Right ventricle myocardium superior (tissue), 1 donor: ENCODE measurements at regions not wholly inside any gene's neighbourhood (a gene's known extent, or its start where the extent isn't known, plus 50 kb on each side); places are given as distances from the start of the nearest gene placed in this dataset.

Experiments used
- ATAC-seq: fragments of 200-7000 bp; cut with Tn5 transposase; one replicate; pipeline ENCODE4 v1.9.1; 2020; ENCODE audit warnings: mild to moderate bottlenecking; ENCODE audit not compliant: poor library complexity
- DNase-seq: peaks from one replicate; pipeline ENCODE4 v3.0.0-alpha.2; 2020
- intact Hi-C: fragments of 100-400 bp; cut with DNase I; formaldehyde crosslinking; loops from one replicate; pipeline ENCODE4 v1.11.2; 2022
- donor health status: DM: no; HTN: yes; CAD: no; lungs with severe emphysema.

GRCh38 chr6:26149240-26149639, 62.0 kb downstream of the HFE start:
- intact Hi-C loops, result no loop called here
- DNase-seq (no peak), ATAC-seq (no peak)

- no peak for DNase-seq
- no peak for ATAC-seq
- intact Hi-C loops, result no loop called here
Observed at GRCh38 chr6:26152226-26153101, 65.2 kb downstream of the HFE start.

- intact Hi-C loops, result no loop called here
- DNase-seq, result peak; percentile 70
- no peak for ATAC-seq
Observed at GRCh38 chr6:26155061-26155930, 68.1 kb downstream of the HFE start.

DNA sequence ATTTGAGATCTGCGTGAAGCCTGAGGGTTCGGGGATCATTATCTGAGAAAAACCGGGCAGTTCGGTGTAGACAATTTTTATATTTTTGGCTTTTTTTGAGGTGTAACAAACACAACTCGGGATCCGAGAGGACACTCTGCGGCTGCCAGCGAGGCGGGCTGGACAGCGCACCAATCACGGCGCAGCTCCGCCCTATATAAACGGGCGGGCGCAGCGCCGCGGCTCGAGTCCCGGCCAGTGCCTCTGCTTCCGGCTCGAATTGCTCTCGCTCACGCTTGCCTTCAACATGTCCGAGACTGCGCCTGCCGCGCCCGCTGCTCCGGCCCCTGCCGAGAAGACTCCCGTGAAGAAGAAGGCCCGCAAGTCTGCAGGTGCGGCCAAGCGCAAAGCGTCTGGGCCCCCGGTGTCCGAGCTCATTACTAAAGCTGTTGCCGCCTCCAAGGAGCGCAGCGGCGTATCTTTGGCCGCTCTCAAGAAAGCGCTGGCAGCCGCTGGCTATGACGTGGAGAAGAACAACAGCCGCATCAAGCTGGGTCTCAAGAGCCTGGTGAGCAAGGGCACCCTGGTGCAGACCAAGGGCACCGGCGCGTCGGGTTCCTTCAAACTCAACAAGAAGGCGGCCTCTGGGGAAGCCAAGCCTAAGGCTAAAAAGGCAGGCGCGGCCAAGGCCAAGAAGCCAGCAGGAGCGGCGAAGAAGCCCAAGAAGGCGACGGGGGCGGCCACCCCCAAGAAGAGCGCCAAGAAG, 69.0 kb downstream of the HFE start:
- ATAC-seq (peak; percentile 89), DNase-seq (peak; percentile 95)
- intact Hi-C loops, result no loop called here

GRCh38 chr6:26156850-26157250, 69.6 kb downstream of the HFE start:
- intact Hi-C loops, result no loop called here
- ATAC-seq, result peak; percentile 37
- DNase-seq, result peak; percentile 72

- DNase-seq, result no peak
- intact Hi-C loops, result loop anchor here (2.0 kb wide), 1 partner anchor 33 kb away; a partner anchor contains a TSS
- ATAC-seq, result peak; percentile 89
Observed at GRCh38 chr6:26157251-26158075, 70.2 kb downstream of the HFE start.

DNA sequence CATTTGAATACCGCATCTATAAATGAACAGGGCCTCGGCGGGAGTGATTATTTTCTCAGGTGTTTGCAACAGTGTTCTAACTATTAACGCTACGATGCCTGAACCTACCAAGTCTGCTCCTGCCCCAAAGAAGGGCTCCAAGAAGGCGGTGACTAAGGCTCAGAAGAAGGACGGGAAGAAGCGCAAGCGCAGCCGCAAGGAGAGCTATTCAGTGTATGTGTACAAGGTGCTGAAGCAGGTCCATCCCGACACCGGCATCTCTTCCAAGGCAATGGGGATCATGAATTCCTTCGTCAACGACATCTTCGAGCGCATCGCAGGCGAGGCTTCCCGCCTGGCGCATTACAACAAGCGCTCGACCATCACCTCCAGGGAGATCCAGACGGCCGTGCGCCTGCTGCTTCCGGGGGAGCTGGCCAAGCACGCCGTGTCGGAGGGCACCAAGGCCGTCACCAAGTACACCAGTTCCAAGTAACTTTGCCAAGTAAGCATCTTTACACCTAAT, 70.9 kb downstream of the HFE start:
- intact Hi-C loops, result loop anchor here (2.0 kb wide), 1 partner anchor 33 kb away; a partner anchor contains a TSS
- peak; percentile 20 for ATAC-seq

DNA sequence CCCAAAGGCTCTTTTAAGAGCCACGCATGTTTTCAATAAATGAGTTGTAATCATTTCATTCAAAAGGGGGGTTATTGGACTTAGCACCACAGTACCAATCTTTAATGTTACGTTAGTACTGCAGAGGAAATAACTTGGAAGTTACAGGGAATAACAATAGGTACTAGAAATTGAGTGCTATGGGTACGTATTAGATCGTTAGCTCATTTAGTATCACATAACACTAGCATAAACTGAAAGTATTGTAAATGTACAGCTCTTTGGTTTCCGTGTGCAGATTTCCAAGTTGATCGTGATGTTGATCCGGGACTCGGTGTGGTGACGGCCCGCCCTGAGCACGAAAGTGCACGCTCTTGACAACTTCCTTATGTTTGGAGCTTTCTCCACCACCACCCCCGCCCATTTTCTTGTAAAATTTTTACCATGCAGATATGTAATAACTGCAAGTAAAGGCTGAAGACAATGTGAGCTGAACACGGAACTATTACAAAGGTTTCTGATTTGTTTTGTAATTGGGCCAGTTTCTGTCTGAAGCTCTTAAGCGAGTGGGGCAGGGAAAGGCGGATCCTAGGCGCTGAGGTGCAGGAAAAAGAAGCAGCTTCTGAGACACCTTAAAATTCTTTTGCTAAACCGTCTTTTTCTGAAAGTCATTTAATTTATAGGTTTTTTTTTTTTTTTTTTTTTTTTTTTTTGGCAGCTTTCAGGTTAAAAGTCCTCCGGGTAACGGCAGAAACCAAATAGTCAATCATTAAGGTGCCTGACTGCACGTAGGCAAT, 71.5 kb downstream of the HFE start:
- intact Hi-C loops, result loop anchor here (2.0 kb wide), 1 partner anchor 34 kb away; a partner anchor contains a TSS
- ATAC-seq, result peak; percentile 34
- DNase-seq, result peak; percentile 79

More for the DNA sequence above, 70.9 kb downstream of the HFE start:
- peak; percentile 78 for DNase-seq

- no peak for DNase-seq
- no peak for ATAC-seq
- intact Hi-C loops, result loop anchor here (2.0 kb wide), 1 partner anchor 35 kb away; a partner anchor contains a TSS
Observed at GRCh38 chr6:26159357-26160273, 72.4 kb downstream of the HFE start.

- intact Hi-C loops, result no loop called here
- ATAC-seq, result no peak
- DNase-seq, result no peak
Observed at GRCh38 chr6:26161322-26161721, 74.1 kb downstream of the HFE start.

- intact Hi-C loops, result no loop called here
- no peak for DNase-seq
- ATAC-seq, result no peak
Observed at GRCh38 chr6:26162399-26162798, 75.2 kb downstream of the HFE start.

DNA sequence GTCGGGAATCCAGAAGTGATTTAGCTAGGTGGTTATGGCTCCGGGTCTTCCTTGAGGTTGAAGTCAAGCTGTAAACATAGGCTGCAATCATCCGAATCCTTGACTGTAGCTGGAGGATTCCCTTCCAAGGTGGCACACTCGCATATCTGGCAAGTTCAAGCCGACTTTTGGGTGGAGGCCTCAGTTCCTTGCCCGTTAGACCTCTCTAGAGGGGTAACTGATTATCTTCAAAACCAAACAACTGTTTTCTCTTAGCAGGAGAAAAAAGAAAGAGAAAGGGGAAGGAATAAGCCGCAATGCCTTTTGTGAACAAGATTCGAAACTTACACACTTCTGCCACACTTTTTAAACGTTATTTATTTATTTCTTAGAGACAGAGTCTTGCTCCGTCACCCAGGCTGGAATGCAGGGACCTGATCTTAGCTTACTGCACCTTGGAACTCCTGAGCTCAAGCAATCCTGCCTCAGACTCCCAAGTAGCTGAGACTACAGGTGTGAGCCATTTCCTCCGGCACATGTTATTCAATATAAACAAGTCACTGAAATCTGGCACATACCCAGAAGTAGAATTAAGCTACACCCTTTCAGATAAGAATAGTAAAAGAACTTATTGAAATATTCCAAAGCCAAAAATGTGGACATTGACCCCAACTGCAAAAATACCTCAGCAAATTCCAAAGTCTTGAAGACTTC, 76.3 kb downstream of the HFE start:
- intact Hi-C loops, result no loop called here
- ATAC-seq (no peak), DNase-seq (no peak)

GRCh38 chr6:26164120-26164505, 76.9 kb downstream of the HFE start:
- ATAC-seq (no peak), DNase-seq (no peak)
- intact Hi-C loops, result no loop called here

DNA sequence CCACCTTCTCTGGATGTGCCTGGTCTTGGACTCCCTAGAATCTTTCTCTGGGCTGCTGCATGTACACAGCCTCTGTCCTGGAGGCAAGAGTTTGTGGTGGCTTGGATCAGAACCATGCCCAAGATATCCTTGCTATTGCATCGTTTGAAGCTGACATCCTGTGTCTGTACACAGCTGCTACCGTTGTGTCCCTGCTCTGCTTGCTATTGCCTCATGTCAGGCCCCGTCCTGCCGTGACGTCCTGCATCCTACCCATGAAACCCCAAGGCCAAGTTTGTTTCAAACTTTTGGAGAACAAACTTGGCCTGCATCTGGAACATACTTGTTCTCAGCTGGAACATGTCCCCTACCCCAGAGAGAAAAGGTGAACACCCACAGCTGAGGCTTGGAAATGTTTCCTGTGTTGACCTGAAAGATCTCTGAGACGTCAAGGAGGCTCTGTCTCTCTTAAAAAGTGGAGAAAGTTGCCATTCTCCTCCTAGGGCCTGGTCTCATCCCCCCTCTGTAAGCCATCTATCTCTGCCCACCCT, 78.1 kb downstream of the HFE start:
- ATAC-seq, result no peak
- no peak for DNase-seq
- intact Hi-C loops, result no loop called here

DNA sequence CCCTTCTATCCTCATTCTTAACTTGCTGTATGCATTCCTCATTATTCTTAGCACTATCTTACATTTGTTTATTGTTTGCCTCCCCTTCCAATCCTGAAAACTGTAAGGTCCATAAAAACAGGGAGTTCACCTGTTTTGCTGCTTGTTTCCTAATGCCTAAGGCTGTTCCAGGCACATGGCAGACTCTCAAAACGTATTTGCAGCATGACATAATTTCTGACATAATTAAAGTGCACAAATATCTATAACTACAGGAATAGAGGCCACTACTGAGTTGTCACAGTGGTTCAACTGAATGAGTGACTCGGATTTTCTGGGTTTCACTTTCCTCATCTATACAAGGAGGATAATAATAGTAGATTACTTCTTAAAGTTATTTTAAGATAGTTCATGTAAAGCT, 83.0 kb downstream of the HFE start:
- DNase-seq, result no peak
- intact Hi-C loops, result no loop called here
- ATAC-seq, result no peak
